Hepatic stellate cell (primary cell): ENCODE measurements at regions not wholly inside any gene's neighbourhood (a gene's known extent, or its start where the extent isn't known, plus 50 kb on each side); places are given as distances from the start of the nearest gene placed in this dataset.

ENCODE experiments used
- DNase-seq: peaks from one replicate; pipeline ENCODE4 v3.0.0; 2011; ENCODE audit warnings: low spot score

DNA sequence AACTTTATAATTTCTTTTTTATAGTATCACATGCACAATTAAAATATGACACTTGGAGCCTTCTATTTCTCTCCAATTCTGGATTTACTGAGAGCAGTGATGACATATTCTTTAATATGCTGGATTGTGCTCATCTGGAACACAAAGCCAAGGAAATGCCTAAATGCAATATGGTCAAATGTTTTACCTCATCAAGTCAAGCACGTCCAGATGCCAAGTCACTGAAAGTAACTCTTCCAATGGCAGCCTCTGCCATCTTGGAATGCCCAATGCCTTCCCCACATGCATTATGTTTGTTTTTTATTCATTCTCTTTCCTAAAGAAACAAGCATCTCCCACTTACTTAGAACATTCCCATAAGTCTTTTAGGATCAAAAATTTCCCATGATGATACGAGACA, 189.8 kb downstream of the TMX3 start:
- no peak for DNase-seq

DNA sequence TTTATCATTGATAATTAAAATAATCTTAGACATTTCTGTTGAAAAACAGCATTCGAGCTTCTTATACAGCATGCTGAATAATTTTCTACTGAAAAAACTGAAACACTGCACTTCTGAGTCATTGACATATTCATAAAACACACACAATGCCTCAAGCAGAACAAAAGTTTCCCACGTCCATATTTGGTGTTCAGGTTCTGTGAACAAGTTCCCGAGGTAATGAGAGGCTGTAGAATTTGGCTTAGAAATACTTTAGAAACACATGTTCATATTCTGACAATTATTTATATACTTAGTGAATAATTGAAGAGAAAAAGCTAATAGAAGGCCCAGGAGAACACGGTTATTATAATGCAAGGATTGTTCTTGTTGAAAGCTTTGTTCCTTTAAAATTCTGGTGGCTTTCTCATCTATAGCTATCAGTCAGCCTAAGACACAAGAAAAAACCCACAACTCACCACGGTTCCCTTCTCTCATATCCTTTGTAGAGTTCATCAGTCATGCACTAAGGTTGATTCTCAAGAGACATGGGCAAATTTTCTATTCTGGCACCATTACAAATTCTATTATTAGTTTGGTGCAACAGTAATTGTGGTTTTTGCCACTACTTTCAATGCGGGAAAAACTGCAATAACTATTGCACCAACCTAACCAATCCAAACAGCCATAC, 194.4 kb downstream of the TMX3 start:
- no peak for DNase-seq

DNA sequence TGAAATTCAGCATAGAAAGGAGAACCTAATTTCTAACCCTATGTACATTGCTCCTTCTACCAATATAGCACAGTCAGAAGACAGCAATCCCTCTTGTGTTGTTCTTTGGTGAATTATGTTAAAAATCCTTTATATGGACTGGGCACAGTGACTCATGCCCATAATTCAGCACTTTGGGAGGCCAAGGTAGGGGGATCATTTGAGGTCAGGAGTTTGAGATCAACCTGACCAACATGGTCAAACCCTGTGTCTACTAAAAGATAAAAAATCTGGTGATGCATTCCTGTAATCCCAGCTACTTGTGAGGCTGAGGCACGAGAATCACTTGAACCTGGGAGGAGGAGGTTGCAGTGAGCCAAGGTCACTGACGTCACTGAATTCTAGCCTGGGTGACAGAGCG, 195.6 kb downstream of the TMX3 start:
- no peak for DNase-seq

DNA sequence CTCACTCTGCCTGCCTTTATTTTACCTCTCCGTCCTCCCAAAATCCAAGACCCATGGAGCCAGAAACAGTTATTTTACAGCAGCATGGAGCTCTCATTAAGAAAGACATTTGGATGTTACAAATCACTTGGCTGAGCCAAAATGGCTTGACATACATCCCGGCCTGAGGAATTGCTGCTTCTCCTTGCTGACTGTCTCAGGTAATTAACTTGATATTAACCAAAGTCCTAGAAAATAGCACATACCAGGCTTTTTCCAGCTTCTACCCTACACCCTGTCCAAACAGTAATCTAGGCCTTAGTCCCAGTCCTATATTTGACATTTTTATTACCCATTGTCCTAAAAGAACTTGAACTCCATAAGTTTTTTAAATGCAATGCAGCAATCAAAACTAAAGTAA, 205.0 kb downstream of the TMX3 start:
- DNase-seq: no peak

DNA sequence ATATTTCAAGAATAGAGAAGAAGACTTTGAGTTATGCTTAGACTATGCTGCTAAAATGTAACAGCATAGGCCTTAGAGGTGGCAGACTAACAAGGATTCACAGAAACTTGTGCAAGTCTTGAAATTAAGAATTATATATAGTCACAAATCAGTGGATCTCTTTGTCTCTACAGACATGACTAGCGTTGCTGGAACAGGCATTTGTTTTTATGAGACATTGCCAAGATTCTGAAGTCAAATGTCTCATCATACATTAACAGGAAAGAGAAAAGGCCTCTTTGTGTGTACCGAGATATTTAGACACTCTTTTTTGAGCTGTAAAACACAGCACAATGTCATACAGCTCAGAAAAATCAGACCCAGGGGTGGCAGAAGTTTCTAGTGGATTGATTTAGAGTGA, 207.1 kb downstream of the TMX3 start:
- DNase-seq: no peak

DNA sequence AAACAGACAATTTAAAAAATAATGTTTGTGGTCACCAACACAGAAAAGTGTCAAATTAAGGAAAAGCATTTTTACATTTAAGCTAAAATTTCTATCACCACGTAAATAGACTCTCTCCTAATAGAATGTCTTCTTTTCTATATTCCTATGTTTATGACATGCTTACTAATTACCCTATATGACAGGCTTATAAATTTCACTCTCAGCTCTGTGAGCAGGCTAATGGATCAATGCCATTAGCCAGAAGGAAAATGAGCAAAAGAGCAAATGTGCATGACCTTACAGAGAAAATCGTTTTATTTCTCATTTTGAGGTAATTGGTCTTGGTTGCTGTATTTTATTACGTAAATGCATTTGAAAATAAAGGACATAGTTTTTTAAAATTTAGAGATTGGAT, 209.7 kb downstream of the TMX3 start:
- DNase-seq: no peak

DNA sequence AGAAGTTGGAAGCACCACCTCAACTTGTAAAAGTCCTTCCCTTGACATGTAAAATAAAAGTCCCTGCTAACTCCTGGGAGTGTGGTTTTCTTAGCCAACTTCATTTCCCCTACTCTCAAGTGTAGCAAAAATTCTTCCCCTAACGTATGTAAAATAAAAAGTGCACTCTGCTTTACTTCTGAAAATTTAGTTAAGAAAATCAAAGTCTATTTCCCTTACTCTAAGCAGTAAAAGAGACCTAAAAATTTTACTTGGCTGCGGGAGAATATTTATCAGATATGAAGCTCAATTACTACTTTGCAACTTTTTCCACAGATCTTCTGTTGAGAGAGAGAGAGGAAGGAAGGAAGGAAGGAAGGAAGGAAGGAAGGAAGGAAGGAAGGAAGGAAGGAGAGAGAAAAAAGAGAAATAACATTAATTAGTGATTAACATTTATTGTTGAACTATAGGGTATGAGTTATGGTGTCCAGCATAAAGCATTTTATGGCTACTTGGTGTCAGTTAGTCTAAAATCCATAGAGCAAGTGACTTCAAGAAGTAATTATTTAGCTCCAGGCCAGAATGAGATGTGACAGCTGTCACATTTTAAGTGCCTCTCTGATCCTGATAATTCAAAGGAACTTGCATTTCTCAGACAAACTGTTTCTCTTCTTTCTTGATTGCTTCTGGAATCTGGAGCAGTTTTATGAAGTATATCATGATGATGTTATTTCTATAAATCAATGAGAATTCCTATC, 210.3 kb downstream of the TMX3 start:
- DNase-seq: no peak

DNA sequence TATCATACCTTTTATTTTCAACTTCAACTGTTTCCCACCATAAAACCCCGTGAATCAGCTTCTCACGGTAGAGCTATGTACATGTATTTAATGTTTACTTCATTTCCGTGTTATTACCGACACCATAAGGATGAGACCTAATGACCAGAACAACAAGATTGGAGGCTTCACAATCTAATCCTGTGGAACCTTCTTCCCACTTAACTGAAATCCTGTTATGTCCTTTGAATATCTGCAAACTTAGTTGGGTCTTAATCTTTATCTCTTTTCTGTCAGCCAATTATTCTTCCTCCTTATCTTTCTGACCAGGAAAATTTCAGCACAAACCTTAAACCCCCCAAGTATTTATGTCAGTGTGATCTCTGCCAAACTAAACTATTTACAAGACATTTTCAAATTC, 214.4 kb downstream of the TMX3 start:
- no peak for DNase-seq

DNA sequence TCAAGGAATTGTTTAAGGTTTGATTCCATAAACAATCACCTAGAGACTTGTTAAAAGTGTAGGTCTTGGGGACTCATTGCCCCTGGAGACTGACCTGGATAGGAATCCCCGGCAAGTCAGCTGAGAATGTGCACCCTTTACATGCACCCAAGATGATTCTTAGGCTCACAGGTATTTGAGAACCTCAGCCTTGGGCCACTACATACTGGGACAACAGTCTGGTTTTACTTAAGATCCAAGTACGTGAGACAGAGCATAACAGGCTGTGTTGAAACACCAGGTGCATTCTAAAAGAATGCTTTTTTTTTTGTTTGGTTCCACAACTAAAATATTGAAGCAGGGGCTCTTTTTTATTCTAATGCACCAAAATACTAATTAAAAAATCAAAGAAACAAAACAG, 215.8 kb downstream of the TMX3 start:
- no peak for DNase-seq

DNA sequence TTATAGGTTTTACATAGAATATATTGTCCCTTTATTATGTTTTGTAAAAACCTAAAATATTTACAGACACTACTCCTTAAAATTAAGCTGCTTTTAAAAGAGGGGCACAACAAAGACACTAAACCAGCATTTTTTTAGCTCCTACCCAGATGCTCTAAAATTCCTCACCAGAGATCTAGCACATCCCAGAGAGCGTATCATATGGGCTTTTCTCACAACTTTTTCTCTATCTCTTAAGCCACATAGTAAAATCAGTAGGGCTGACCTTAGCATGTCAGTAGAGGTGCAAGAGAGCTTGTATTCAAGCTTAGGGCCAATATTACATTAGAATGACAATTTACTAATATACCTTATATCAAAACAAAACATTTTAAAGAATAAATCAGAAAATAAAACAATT, 216.3 kb downstream of the TMX3 start:
- no peak for DNase-seq

DNA sequence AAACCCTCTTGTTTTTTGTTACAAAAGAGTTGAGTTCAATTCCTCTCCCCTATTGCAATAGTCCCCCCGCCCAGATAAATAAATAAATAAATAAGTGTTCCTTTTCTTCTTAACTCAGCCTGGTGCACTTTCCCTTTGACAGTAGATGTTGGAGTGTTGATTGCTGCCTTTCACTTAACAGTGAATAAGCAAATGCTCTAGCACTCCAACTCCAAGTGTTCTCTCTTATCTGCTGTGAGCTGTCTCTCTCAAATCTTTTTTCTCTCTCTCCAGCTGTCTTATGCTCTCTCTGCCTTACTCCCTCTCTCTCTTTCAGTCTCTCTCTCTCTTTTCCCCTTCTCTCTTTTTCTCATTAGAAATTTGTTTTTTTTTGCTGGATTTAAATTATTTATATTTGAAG, 216.7 kb downstream of the TMX3 start:
- no peak for DNase-seq

DNA sequence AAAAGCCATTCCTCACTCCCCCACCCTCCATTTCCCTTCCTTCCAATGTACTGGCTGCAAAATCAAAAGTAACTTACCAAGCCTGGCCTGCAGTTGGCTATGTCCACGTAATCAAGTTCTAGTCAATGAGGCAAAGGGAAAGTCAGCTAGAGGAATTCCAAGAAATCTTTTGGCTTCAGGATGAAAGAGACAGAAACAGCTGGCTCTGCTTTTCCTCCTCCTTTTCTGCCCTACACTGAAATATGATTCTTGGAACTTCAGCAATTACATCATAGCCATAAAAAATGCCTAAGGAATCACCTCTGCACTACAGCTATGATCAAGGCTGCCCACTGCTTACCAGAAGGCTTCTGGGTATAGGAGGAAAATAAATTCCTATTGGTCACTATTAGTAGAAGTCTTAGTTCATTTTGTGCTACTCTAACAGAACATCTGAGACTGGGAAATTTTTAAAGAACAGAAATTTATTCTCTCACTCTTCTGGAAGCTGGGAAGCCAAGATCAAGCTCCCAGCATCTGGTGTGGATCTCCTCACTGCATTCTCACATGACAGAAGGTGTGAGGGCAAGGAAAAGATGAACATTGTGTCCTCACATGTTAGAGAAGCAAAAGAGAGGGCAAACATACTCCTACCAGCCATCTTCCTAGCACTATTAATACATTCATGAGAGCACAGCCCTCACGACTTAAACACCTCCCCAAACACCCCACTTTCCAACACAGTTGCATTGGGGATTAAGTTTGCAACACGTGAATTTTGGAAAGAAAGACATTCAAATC, 219.9 kb downstream of the TMX3 start:
- peak; percentile 35 for DNase-seq

DNA sequence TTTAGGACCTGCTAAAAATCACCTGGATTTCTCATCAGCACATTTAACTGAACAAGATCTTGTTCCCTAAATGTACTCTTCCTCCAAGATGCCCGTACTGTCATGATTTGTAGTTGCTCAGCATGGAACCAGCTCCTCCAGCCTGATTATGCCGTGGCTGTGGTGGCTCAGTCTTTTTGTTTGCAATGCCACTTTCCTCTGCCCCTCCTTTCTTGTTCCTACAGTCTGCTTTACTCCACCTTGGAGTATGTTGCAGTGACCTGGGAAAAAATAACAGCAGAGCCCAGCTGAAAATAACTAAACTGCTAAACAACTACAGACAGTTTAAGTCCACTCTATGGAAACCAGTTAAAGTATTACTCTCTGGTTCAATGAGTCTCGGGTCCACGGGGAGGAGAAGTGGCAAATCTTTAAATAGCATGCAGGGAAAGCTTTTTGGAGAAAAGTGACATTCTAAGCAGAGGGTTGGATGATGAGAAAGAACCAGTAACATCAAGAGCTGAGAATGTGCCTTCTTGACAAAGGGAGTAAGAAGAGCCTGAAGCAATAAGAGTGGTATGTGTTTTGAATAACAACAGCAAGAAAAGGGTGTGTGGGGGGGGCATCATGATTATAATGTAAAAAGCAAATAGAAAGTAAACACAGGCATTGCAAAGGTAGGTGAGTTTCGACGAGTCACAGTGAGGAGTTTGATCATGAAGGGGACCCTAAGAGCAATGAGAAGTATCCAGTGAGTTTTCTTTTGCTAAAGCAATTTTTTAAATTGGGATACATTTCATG, 225.7 kb downstream of the TMX3 start:
- DNase-seq: no peak

DNA sequence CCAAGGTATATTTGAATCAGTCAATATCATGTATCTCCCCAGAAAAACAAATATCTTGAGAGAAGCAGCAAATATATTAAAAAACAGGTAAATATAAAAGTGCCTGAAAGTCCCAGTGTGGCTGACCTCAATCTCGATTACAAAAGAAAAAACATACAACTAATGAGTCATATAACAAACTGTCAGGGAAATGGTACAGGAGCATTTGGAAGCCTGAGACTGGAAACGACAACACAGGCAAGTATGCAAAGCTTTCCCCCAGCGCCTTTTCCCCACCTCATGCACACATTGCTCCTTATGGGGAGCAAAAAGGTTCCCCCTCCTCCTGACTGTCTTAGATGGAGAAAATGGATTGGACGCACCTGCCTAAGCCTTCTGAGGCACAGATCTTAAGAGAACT, 230.7 kb downstream of the TMX3 start:
- no peak for DNase-seq

DNA sequence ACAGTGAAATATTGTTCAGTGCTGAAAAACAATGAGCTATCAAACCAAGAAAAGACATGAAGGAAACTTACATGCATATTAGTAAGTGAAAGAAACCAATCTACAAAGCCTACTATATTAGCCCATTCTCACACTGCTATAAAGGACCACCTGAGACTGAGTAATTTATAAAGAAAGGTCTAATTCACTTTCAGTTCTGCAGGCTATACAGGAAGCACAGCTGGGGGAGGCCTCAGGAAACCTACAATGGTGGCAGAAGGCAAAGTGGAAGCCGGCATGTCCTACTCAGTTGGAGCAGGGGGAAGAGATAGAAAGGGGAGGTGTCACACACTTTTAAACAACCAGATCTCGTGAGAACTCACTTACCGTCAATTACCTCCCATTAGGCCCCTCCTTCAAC, 232.1 kb downstream of the TMX3 start:
- DNase-seq: no peak

DNA sequence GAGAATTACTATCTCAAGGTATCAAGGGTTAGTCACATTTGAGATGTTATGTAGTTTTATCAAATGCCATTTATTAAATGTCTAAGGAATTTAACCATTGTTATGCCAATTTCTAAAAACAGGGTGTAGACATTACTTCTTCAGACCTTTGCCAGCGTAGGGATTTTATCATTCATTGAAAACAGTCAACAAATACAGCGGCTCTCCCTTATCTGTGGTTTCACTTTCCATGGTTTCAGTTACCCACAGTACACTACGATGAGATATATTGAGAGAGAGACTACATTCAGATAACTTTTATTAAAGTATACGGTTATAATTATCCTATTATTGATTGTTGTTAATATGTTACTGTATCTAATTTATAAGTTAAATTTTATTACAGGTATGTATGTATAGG, 234.7 kb downstream of the TMX3 start:
- DNase-seq: no peak

DNA sequence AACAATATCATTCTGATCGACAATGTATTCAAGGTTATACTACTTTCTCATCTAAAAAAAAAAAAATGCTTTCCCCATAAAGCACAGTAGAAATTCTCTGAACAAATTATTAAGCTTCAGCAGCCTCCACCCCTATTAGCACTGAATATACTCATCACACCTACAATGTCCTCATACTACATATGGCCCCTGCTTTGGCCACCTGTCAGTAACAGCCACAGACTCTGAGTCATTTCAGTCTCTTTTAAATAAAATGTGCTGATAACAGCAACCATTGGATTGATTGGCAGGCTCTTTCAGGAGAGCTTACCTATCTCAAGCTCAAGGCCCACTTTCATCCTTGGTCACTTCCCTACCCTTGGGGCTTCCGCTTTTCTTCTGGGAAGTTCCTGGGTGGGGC, 236.7 kb downstream of the TMX3 start:
- no peak for DNase-seq

DNA sequence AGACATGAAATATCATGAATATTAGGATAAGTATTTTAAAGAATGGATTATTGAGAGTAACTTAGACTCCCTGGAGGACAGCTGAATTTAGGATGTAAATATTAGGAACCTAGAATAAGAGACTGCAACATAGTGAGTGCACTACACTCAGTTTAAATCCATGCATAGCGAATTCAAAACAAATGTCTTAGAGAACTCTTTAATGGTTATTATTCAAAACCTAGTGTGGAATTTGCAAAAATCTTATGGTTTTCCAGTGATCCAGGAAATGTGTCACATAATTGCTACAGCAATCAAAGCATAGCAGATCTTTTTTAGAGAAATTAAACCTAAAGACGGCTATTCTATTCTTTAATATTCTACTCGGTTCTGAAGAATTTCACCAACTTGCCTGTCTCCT, 239.0 kb downstream of the TMX3 start:
- no peak for DNase-seq

DNA sequence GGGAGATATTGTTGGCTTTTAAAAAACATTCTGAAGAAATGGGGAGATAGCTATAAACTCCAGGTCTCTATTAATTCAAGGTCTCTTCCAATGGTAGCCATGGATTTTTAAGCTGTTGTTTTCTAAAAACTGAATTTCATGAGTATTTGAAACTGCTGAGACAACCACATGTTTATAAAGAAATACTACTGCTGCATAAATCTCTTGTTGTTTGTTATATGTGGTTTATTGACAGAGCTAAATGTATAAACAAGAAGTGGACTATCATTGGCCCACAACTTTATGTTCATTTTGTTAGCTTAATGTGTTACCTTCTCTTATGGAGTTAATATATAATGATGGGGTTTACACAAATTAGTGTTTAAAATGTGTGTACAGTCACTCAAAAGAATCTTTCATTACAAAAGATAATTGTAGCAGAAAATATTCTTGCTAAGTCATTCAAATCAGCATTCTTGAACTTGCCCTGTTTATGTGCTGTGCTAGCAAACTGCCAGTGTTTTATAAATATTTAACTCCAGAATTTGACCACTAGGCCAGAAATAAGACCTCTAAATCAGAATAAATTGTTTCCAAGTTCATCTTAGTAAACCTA, 242.1 kb downstream of the TMX3 start:
- DNase-seq: no peak

DNA sequence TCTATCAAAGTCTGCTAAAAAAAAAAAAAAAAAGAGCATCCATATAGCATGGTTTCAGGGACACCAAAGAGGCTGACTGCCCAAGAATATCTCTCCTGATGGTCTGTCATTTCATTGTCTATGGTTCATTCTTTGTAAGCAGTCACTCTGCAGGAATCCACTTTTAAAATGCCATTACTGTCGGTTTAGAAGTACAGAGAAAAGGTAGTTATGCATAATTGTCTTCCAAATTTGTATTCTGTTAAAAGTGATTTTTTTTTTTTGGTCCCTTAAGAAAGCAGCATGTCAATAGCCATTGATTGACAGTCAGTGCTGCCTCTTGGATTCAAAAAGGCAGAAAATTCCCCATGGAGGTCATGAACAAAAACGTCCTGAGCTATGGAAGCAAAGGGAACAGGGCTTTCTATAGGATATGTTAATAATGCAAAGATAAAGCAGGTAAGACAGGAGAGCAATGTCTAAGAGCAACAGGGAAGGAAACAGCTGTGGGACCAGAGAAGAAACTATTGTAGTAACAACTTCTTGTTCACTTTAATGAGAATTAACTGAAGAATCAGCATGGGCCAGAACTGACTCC, 245.8 kb downstream of the TMX3 start:
- no peak for DNase-seq

DNA sequence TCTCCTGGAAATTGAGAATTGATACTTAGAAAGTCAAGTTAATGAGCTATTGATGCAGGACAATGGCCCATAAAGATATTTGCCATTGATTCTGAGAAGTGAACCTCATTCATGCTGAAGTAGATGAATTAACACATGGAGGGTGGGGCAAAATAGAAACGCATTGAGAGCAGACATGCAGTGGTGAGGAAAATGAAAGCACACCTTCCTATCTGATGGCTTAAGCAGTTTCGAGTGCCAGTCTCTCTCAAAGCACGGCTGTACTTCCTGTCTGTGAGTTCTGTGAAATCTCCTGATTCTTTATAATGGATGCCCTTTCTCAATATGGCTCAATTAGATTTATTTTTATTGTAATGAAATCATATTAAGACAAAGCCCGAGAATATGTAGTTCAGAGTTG, 247.0 kb downstream of the TMX3 start:
- DNase-seq: no peak

DNA sequence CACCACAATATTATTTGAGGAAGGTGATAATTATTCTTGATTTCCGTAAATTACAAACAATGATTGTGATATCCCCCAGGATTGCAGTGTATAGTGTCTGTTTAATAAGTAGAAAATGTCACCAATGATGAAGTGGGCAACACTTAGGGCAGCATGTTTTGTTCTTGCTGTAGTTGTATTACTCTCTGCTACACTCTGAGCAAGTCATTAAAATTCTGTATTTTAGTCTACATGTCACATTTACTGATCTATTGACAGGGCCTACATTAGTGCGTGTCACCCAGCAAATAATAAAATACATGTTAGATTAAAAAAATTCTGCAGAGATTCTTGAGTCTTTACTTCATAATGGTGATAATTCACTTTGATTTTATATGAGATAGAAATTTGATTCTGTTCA, 247.6 kb downstream of the TMX3 start:
- no peak for DNase-seq
